ENCODE measurements at regions not wholly inside any gene's neighbourhood (a gene's known extent, or its start where the extent isn't known, plus 50 kb on each side); places are given as distances from the start of the nearest gene placed in this dataset.
"Not testable (repeated sequence)": the region's sequence is repeated elsewhere in the genome, so short reads cannot be mapped to it uniquely, and the experiment has no call there.

DNA sequence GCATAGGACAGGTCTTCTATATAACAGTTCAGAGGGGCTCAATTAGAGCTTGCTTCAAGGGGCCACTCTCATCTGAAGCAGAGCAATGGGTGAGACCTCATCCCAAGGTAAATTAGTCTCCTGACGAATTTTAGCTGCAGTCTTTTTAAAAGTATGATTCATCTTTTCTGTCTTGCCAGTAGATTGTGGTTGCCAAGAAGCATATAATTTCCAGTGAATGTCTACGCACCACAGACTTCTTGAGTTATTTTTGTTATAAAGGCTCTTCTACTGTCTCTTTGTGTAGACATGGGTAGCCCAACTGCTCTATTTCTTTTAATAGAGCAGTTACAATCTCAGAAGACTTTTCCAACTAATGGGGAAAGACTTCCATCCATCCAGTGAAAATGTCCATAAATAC is 108.9 kb upstream of the FMN2 start:
- peak; percentile 16 for DNase-seq (ENCODE audit: low read depth)

DNA sequence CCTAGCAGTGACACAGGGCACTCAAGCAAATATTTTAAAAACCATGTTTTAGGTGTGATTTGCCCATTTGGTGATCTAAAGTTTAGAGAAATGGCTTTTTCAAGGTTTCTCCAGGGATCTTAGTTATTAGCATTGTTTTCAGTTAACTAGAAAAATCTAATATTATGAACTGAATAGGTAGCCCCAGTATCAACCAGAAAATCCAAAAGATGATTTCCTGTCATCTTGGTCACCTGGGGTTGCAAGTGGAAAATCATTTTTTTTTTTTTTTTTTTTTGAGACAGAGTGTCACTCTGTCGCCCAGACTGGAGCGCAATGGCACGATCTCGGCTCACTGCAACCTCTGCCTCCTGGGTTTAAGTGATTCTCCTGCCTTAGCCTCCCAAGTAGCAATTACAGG is 106.6 kb upstream of the FMN2 start:
- no peak for DNase-seq (ENCODE audit: low read depth)

DNA sequence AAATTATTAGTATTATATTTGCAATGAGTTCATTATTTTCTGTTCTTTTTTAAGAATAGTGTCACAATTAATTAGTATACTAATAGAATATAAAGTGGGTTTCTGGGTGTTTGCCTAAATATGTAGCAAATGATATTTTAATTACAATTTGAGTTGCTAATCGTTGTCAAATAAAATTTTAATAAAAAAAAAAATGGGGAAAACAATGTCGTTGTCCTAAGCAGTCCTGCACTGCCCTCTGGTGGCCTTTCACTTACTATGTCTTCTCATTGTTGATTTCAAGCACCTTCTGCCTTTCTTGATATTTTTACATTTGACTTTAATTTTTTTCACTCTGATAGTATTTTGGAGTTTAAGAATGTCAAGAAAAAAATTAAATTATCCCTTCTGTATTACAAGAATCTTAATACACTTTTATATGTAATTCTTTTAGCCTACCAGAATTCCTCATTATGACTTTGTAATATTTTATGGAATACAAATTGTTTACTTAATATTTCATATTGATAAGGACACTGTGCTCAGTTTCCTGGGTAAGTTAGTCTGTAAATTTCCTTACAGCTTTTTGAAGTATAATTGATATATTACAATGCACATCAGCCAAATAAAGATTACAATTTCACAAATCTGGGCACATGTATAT is 104.5 kb upstream of the FMN2 start:
- DNase-seq (ENCODE audit: low read depth) = peak; percentile 38

DNA sequence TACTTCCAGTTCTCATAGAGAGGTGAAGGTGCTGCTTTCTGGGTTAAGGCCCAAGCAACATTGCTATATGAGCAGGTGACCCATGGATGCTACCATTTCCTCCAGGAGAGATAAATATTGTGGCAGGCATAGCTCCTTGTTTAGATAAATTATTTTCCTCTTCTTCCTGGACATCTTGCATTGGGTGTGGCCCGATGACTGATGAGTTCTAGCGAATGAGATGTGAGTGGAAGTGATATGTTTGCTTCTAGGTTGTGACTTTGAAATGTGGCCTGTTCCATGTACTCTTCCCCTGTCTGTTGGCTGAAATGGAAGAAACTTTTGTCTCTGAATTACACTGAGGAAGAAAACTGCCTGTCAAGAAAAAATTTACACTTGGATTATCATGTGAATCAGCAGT is 101.7 kb upstream of the FMN2 start:
- DNase-seq (ENCODE audit: low read depth) = no peak

DNA sequence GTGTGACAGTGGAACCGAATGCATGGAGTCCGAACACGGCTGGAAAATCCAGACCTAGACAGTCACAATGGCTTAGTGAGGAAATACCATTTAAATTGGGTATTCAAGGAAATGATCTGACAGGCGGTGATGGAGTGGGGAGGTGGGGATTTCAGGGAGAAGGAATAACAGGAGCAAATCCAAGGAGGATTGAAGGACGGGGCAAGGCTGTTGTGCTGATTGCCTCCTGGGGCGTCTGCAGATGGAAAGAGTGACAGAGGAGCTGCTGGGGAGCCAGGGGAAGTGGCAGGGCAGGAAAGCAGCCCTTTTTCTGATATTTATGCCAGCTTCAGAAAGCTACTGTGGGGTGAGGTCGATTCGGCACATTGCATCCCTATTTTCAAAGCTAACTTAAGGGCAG is 99.1 kb upstream of the FMN2 start:
- DNase-seq (ENCODE audit: low read depth) = not testable (repeated sequence)

DNA sequence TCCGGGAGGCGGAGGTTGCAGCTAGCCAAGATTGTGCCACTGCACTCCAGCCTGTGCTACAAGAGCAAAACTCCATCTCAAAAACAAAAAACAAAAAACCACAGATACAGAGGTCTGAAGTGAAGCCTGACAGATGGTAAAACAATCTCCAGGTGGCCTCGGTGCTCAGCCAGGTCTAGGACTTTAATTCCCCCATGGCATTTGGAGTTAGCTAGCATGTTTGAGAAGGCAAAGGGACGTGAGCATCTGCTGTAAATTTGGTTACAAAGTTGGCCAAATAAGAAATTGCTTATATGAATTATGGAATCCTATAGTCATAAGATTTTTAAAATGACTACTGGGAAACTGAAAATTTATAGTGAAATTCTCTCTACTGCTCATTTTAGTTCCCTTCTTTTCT is 98.3 kb upstream of the FMN2 start:
- DNase-seq (ENCODE audit: low read depth) = no peak

DNA sequence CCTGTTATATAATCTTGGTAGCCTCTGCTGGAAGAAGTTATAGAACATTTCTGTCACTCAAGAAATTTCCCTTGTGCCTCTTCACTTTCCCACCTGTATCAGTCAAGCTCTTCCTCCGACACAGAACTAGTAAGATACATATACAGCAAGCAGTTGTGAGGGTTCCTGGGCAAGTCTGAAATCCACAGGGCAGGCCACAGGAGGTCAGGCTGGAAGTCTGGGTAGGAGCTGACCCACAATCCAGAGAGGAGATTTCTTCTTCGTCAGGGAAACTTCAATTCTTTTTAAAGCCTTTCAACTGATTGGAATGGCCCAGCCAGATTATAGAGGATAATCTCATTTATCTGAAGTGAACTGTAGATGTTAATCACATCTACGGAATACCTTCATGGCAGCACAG is 96.4 kb upstream of the FMN2 start:
- no peak for DNase-seq (ENCODE audit: low read depth)

DNA sequence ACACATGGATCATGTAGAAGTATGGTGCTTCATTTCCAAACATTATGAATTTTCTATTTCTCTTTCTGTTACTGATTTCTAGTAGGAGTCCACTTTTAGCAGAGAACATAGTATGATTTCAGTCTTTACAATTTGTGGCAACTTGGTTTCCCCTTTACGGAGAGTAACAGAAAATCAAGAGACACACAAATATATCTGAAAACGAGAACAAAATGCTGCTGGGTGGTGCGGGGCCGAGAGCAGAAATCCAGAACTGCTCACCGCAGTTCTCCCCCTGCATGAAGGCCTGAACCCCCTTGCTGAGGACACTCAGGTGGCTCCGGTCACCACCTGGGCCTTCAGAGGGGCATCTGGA is 94.5 kb upstream of the FMN2 start:
- DNase-seq (ENCODE audit: low read depth) = no peak

DNA sequence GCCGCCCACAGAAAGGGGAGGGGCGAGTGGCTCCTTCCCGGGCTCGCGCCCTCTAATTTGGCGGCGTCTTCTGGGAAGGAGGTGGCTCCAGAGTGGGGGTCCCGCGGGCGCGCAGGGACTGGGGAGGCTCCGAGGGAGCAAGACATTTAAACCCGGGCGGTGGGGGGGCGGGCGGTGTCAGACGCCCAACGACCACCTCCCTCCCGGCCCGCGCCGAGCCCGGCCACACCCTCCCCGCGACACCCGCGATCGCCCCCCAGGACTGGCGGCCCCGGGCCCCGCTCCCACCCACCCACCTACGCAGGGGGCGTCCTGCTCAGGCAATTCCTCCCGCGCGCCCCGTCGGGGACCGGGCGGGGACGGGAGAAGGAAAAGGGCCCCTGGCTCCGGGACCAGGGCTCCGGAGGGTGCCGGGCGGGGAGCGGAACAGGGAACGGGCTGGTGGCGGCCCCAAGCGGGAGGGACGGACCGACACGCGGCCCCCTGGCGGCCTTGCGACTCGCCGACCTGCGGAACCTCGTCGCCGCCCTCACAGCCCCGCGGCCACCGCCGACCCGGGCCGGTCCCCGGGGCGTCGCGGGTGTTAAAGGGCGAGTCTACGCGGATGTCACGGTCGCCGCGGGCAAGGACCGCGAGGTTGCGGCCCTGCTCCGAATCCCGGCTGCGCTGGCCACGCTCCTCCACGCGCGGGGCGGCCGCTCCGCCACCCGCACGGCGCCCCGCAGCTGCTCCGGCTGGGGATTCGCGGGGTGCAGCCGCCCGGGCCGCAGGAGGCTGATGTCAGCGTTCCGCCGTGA is 94.0 kb upstream of the FMN2 start:
- no peak for DNase-seq (ENCODE audit: low read depth)

DNA sequence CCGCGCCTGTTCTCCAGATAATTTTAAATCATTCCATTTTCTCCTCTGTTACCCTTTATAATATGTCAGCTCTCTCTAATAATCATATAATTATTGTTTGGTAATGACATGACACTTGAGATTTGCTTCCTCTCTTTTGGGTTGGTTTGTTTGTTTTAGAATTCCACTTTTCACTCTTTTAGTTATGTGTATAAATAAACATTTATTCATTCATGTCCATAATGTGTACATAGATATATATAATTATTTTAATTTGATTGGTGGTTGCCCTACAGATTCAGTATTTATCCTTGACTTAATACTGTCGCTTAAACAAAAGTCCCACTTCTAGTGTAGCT is 93.4 kb upstream of the FMN2 start:
- DNase-seq (ENCODE audit: low read depth) = no peak

DNA sequence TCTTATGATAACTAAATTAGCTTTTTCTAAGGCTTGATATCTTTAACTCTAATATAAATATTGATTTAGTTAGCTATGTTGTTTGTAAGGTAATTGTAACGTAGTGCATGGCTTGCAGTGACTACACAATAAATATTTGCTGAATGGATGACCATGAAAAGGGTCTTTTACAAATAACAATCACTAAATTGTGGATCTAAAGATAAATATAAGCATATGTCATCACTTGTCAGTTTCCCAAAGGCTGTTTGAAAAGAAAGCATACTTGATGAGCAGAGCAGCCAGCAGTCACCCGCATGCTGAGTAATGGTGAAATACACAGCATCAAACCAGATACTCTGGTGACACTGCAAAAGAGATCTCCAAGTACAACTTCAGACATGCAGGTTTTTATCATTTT is 92.5 kb upstream of the FMN2 start:
- no peak for DNase-seq (ENCODE audit: low read depth)

DNA sequence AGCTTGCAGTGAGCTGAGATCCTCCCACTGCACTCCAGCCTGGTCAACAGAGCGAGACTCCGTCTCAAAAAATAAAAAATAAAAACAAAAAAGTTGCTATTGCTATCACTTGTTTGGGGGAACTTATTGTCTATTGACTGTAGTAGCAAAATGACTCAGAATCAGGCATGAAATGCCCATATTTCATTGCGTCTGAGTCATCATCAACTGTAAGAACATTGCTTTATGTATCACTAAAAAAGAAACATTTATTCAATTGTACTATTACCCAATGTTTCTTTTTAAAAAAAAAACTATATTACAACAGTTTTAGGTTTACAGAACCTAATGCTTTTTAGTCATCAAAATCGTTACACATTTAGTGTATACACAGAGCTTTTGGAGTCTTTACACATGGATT is 91.0 kb upstream of the FMN2 start:
- peak; percentile 75 for DNase-seq (ENCODE audit: low read depth)

DNA sequence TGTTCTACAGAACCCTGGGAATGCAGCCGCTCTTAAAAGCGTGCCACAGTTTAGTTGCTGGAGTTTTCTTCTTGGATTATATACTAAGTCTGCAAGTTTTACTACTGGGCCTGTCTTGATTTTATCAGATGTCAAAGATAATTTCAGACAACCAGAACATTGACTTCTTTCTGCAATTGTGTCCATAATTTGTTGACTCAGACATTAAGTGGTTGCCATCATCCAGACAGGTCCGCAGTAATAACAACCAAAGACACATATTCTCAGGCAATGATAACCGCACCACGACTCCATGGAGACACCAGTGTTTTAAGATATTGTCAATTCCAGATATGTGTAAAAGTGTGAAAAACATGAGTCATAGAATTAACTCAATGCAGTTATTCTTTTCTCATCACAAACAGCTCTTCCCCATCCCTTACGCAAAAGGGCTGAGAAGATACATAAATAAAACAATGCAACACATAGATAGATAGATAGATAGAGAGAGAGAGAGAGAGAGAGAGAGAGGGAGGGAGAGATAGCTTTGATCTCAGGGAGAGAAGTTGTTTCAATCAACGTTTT is 90.4 kb upstream of the FMN2 start:
- DNase-seq (ENCODE audit: low read depth) = peak; percentile 67

DNA sequence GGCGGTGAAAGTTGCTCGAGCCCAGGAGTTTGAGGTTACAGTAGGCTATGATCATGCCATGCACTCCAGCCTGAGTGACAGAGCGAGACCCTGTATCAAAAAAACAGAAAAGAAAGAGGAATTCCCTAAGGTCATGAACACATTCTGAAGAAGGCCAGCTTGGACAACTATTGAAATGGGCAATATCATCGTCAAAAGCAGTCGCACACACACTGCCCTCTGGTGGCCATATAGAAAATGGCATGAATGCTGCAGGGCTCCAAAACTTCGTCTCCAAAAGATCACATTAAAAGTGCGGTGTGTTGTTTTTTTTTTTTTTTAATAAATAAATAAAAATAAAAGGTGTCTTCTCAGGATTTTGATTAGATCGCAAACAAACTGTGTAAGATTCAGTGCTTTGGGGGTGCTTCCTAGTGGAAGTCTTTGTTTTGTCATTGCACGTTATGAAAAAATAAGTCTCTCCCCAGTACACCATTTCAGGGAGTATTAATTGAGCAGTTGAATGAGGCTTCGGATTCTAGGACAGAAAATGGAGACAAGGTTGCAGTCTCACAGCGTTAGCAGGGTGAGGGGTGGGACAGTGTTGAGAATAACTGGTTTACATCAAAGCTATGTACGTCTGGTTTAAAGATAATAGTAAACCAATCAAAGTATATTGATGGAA is 87.5 kb upstream of the FMN2 start:
- DNase-seq (ENCODE audit: low read depth) = peak; percentile 26

DNA sequence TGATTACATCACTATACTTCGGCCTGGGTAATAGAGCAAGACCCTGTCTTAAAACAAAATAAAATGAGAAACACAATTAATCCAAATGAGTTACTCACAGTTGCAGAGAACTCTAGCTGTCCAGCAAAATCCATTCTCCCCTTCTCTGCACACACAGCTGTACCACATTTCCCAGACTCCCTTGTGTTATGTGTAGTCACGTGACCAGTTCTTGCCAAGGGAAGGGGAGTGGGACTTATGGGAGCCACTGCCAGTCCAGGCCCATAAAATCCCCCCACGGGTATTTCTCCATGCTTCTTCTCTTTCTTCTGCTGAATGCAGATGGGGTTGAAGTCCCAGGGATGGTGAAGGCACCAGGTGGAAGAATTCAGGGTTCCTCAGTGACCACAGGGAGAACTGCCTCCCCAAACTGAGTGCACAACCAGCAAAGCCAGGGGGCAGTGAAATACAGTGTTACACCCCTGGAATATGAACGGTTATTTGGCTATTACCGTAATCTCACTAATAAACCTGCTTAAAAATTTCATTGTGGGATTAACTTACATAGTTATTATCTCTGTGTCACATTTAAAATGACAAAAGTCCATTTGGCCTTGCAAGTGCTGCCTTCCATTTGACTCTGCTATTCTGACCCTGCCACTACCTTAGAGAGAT is 85.6 kb upstream of the FMN2 start:
- DNase-seq (ENCODE audit: low read depth) = peak; percentile 35

DNA sequence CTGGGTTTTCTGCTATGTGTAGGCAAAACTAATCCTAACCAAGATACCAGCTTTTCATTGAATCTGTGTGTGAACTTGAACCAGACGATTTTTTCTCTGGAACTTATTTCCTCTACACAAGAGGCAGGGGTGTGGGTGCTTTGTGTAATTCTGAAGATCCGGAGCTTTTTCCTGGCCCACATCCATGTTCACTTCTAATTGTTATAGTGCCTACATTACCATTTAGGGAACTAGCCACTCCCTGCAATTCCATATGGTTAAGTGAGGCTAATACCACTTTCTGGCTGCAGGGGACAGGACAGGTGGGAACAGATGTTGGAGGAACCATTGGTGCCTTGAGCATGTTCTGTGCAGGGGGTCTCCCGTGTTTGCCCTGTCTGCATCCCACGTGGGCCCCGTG is 83.4 kb upstream of the FMN2 start:
- DNase-seq (ENCODE audit: low read depth) = no peak

DNA sequence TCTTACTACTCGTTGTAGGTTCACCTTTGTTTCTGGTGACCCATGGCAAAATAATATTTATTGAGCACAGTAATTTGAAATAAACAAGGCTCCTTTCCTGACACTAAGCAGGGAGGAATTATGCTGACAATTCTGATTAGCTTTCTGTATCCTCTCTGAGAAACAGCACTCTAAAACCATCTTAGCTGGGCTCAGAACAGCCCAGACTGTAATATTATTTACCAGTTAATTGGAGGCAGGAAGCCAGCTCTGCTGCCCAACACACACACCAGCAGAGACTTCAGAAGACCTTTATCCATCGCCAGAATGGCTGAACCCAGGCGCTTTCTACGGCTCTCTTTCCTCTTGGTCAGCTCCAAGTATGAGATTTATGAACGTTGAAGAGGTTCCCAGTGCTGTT is 77.6 kb upstream of the FMN2 start:
- no peak for DNase-seq (ENCODE audit: low read depth)

DNA sequence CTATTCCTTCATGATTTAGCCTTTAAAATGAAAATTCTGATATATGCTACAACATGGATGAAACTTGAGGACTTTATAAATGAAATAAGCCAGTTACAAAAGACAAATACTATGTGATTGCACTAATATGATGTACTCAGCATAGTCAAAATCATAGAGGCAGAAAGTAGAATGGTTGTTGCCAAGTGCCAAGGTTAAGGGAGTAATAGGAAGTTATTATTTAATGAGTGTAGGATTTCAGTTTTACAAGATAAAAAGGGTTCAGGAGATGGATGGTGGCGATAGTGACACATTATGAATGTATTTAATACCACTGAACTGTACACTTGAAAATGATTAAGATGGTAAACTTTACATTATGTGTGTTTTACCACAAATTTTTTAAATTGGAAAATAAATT is 73.1 kb upstream of the FMN2 start:
- DNase-seq (ENCODE audit: low read depth) = no peak

DNA sequence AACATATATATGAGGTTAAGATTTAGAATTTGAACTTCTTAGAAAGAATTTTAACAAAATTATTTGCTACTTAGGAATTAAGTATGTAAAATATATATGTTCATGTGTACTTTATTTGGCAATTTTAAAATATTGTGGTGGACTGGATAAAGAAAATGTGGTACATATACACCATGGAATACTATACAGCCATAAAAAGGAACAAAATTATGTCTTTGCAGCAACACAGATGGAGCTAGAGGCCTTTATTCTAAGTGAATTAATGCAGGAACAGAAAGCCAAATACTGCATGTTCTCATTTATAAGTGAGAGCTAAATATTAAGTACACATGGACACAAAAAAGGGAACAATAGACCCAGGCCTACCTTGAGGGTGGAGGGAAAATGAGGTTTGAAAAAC is 72.2 kb upstream of the FMN2 start:
- DNase-seq (ENCODE audit: low read depth) = no peak

DNA sequence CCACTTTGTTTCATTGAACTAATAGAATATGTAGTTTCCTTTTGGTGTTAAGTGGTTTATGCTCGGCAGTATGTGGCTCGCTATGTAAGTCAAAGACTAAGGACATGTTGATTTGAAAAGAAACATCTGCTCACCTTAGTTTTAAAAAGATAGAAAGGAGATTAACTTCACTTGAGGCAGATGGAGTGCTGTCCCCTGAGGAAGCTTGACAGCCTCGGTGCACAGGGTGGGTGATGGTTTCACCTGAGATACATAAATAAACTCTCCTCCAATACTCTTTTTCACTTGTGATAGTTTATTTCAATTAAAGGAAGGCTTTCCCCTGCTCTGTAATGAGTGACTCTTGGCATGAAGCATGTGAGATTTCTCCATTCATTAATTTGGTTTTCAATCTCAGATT is 70.8 kb upstream of the FMN2 start:
- DNase-seq (ENCODE audit: low read depth) = no peak

DNA sequence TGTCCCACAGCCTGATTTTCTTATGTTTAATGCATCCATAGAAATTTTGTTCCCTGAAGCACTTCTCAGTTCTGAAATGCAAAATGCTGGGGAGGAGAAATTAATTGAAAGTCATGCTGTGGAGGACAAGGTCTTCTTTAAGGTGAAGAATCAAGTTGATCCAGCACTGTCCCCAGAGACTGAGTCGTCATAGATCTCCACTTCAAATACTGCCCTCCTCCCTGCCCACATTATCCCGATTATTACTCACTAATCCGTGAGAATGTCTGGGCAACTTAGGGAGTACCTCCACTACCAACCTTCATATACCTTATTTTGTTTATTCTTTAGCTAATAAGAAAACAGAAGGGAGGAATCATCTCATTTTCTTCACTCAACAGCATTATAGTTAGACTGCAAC is 70.0 kb upstream of the FMN2 start:
- no peak for DNase-seq (ENCODE audit: low read depth)

DNA sequence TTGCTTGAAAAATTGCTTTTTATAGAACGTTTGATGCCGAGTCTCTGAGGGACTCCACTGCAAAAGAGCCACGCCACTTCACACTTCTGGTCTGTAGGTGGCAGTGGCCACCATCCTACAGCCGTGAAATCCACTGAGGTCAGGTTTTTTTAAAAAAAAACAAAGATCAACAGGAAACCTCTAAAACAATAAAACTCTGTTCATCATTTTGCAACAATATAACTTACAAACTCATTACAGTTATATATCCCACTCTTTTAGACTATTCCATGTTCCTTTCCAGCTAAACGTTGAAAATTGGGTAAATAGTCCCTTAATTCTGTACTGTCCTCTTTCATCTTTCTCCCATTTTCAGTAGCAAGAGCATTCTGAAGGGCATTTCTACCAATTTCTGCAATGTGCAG is 64.6 kb upstream of the FMN2 start:
- DNase-seq (ENCODE audit: low read depth) = peak; percentile 64

DNA sequence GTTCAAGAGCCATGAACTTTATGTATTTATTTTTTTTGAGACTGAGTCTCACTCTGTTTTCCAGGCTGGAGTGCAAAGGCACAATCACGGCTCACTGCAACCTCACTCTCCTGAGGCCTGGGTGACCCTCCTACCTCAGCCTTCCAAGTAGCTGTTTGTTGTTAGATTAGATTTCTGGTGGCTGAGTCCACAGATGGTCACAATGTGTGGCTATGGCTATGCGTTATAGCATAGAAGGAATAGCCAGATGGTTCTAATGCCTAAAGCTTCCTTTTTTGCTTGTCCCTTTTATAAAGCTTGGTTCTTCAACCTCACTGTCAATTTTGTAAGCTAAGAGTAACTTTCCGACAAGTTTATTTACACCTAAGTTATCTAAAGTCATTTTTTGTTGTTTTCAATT is 62.3 kb upstream of the FMN2 start:
- peak; percentile 25 for DNase-seq (ENCODE audit: low read depth)
